Mesothelial cell of epicardium (in vitro differentiated cells): ENCODE measurements at regions not wholly inside any gene's neighbourhood (a gene's known extent, or its start where the extent isn't known, plus 50 kb on each side); places are given as distances from the start of the nearest gene placed in this dataset.

ENCODE experiments used
- DNase-seq, 2 experiments: peaks; one replicate each; pipeline ENCODE4 v3.0.0; 2021; ENCODE audit warnings: low spot score in 2 of 2; ENCODE audit not compliant: unreplicated experiment in 2 of 2
- H3K27ac Mint-ChIP-seq: 2 replicates; pipeline ENCODE4 v1.8.0; 2021; ENCODE audit warnings: mixed read lengths
- H3K27me3 Mint-ChIP-seq: 2 replicates; pipeline ENCODE4 v1.8.0; 2021; ENCODE audit warnings: low read depth, mixed read lengths
- H3K36me3 Mint-ChIP-seq: 2 replicates; pipeline ENCODE4 v1.8.0; 2021; ENCODE audit warnings: mixed read lengths
- H3K4me1 Mint-ChIP-seq: 2 replicates; pipeline ENCODE4 v1.8.0; 2021; ENCODE audit warnings: mixed read lengths
- H3K4me3 Mint-ChIP-seq: 2 replicates; pipeline ENCODE4 v1.8.0; 2021; ENCODE audit warnings: mild to moderate bottlenecking, moderate library complexity, mixed read lengths
- H3K9me3 Mint-ChIP-seq: 2 replicates; pipeline ENCODE4 v1.8.0; 2021; ENCODE audit warnings: mixed read lengths
- TF ChIP-seq, protein P1 (sequence below): fragments of 200-600 bp; sonication (generic); IDR thresholded peaks from one replicate; pipeline ENCODE4 v1.5.0; 2021; ENCODE audit warnings: antibody characterized with exemption; ENCODE audit not compliant: unreplicated experiment

DNA sequence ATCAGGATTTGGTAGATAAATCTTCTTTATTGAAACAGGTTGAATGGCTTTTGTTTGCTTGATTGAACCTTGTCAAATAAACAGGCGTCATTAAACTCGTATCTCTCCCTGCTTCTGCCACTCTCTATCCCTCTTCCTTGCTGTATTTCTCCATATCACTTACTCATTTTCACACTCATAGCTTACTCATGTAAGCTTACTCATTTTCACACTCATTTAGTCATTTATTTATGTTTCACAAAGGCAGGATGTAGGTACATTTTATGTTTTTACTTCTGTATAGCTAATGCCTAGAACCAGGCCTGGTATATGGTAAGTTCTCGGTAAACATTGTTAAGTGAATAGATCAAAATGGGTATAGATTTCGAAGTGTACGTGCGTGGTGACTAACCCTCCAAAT is 450.0 kb downstream of the PMP22 start:
- Mint-ChIP-seq H3K27me3 (peaks cover 20% of the 10 kb centered on the region), H3K4me3 (no peak overlapping the region), H3K4me1 (no peaks in the 10 kb centered on the region), H3K27ac (no peak overlapping the region), H3K9me3 (peaks cover 23% of the 10 kb centered on the region), H3K36me3 (no peaks in the 10 kb centered on the region)
- DNase-seq: no peak
- TF ChIP-seq, protein P1, sequence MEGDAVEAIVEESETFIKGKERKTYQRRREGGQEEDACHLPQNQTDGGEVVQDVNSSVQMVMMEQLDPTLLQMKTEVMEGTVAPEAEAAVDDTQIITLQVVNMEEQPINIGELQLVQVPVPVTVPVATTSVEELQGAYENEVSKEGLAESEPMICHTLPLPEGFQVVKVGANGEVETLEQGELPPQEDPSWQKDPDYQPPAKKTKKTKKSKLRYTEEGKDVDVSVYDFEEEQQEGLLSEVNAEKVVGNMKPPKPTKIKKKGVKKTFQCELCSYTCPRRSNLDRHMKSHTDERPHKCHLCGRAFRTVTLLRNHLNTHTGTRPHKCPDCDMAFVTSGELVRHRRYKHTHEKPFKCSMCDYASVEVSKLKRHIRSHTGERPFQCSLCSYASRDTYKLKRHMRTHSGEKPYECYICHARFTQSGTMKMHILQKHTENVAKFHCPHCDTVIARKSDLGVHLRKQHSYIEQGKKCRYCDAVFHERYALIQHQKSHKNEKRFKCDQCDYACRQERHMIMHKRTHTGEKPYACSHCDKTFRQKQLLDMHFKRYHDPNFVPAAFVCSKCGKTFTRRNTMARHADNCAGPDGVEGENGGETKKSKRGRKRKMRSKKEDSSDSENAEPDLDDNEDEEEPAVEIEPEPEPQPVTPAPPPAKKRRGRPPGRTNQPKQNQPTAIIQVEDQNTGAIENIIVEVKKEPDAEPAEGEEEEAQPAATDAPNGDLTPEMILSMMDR: no peak

DNA sequence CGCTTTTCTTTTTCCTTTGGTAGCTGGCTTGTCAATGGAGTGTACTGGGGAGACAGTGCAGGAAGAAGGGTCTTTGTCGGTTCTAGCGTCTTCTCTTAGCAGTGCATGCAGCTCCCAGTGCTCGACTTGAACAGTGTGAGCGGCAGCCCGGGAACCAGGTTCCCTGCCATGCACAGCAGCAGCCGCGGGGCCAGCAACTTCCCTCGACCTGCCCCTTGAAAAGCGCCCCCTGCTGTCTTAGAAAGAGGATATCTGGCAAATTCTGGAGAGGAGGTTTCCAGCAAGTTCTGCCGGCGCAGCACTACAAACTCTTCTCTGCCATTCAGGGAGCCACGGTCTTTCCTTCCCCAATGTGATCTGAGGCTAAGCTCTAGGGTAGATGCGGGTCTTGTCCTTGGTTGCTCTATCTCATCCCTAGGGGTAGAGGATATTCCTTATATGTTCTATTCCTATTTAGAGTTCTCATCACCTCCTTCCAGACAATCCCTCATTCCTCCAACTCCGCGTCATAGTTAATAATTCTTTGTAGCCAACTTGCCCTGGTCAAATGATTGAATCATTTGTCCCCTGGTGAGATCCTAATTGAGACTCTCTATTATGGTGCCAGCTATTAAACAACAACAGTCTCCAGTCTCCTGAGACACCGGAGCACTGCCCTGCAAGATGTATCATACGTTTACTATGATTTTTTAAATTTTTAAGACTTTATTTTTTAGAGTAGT is 451.3 kb downstream of the PMP22 start:
- Mint-ChIP-seq H3K36me3 (no peaks in the 10 kb centered on the region), H3K27ac (no peak overlapping the region), H3K4me3 (no peak overlapping the region), H3K4me1 (no peaks in the 10 kb centered on the region), H3K9me3 (peaks cover 16% of the 10 kb centered on the region), H3K27me3 (peaks cover 20% of the 10 kb centered on the region)
- TF ChIP-seq, protein P1: peak; percentile 34
- no peak for DNase-seq

DNA sequence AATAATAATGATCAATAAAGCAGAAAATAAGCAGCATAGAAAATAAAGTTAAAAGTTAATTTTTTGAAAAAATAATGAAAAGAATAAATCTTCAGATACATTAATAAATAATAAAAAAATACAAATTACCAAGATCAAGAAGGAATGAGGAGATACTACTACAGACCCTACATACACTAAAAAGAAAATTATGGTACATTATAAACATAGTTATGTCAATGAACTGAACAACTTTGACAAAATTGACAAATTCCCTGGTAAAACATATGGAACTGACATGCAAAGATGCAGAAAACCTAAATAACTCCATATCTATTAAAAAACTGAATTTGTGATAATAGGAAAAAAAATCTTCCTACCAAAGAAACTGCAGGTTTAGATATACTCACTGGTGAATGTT is 456.7 kb downstream of the PMP22 start:
- TF ChIP-seq, protein P1: no peak
- peaks cover 24% of the 10 kb centered on the region for H3K9me3 Mint-ChIP-seq
- no peak overlapping the region for H3K4me3 Mint-ChIP-seq
- H3K27ac Mint-ChIP-seq: no peak overlapping the region
- peaks cover 12% of the 10 kb centered on the region for H3K4me1 Mint-ChIP-seq
- peaks cover 7% of the 10 kb centered on the region for H3K27me3 Mint-ChIP-seq
- H3K36me3 Mint-ChIP-seq: peaks cover 4% of the 10 kb centered on the region
- DNase-seq: no peak

DNA sequence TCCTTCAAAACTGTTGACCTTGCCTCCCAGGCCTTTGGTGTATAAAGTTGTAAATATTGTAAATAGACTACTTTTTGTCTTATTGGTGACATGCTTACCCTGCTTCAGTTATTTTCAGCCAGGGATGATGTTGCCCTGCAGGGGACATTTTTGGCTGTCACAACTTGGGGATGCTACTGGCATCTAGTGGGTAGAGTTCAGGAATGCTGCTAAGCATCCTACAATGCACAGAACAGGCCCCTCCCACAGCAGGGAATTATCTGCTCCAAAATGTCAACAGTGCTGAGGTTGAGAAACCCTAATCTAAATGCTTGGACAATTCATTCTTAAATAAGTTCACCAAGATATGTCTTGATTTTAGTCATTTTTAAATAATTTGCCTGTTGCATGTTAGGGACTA is 459.8 kb downstream of the PMP22 start:
- Mint-ChIP-seq H3K4me1 (peaks cover 12% of the 10 kb centered on the region), H3K4me3 (no peak overlapping the region), H3K36me3 (peaks cover 4% of the 10 kb centered on the region), H3K27me3 (peaks cover 2% of the 10 kb centered on the region), H3K9me3 (peaks cover 20% of the 10 kb centered on the region), H3K27ac (no peak overlapping the region)
- no peak for DNase-seq
- TF ChIP-seq, protein P1: no peak

DNA sequence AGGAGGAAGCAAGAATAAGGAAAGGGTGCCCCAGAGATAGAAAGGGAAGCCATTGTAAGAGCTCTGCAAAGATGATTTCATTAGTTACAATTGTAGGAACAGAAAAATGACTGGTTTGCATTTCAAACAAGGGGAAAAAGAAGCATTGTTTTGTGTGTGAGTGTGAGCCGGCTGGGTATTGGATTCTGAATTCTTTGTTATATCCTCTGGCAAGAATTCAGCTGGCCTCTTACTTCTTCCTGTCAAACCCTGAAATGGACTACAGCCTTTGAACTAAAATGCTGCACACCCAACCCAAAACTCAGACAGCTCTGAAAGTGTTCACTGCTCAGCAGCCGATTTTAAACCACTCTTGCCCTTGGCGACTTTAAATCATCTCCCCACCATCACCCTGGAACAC is 461.3 kb downstream of the PMP22 start:
- DNase-seq: no peak
- peak overlapping the region; percentile 49 for H3K27ac Mint-ChIP-seq
- TF ChIP-seq, protein P1: no peak
- peaks cover 4% of the 10 kb centered on the region for H3K36me3 Mint-ChIP-seq
- H3K4me3 Mint-ChIP-seq: no peak overlapping the region
- H3K4me1 Mint-ChIP-seq: peaks cover 12% of the 10 kb centered on the region
- peaks cover 2% of the 10 kb centered on the region for H3K27me3 Mint-ChIP-seq
- H3K9me3 Mint-ChIP-seq: peaks cover 24% of the 10 kb centered on the region
